Hepatocyte (in vitro differentiated cells): ENCODE measurements at regions not wholly inside any gene's neighbourhood (a gene's known extent, or its start where the extent isn't known, plus 50 kb on each side); places are given as distances from the start of the nearest gene placed in this dataset.
"Not testable (repeated sequence)": the region's sequence is repeated elsewhere in the genome, so short reads cannot be mapped to it uniquely, and the experiment has no call there.

ENCODE experiments used
- DNase-seq: peaks from one replicate; pipeline ENCODE4 v3.0.0-alpha.2; 2016; ENCODE audit warnings: low spot score
- H2AFZ ChIP-seq: fragments of 200-600 bp; sonication (generic); 2 replicates; pipeline ENCODE4 v1.6.0; 2016; ENCODE audit warnings: antibody characterized with exemption, mild to moderate bottlenecking
- H3K27ac ChIP-seq: fragments of 200-600 bp; sonication (generic); 2 replicates; pipeline ENCODE4 v1.5.1; 2016; ENCODE audit warnings: mild to moderate bottlenecking
- H3K27me3 ChIP-seq: fragments of 200-600 bp; sonication (generic); 2 replicates; pipeline ENCODE4 v1.6.1; 2016
- H3K36me3 ChIP-seq: fragments of 200-600 bp; sonication (generic); replicated peaks from 2 replicates; pipeline ENCODE4 v1.5.1; 2016; ENCODE audit warnings: low read depth; ENCODE audit not compliant: insufficient read depth
- H3K4me1 ChIP-seq: fragments of 200-600 bp; sonication (generic); 2 replicates; pipeline ENCODE4 v1.5.1; 2016; ENCODE audit warnings: mild to moderate bottlenecking, moderate library complexity; ENCODE audit not compliant: insufficient read depth
- H3K4me2 ChIP-seq: fragments of 200-600 bp; sonication (generic); 2 replicates; pipeline ENCODE4 v1.6.0; 2016
- H3K4me3 ChIP-seq: fragments of 200-600 bp; sonication (generic); 2 replicates; pipeline ENCODE4 v1.5.1; 2016; ENCODE audit warnings: mild to moderate bottlenecking
- H3K79me2 ChIP-seq: fragments of 200-600 bp; sonication (generic); 2 replicates; pipeline ENCODE4 v1.6.0; 2017; ENCODE audit warnings: mild to moderate bottlenecking
- H3K9me2 ChIP-seq: fragments of 200-600 bp; sonication (generic); replicated peaks from 2 replicates; pipeline ENCODE4 v1.6.0; 2017; ENCODE audit warnings: mild to moderate bottlenecking; ENCODE audit not compliant: insufficient read depth
- H3K9me3 ChIP-seq: fragments of 200-600 bp; sonication (generic); 2 replicates; pipeline ENCODE4 v1.5.1; 2016; ENCODE audit warnings: low read depth, mild to moderate bottlenecking
- H4K20me1 ChIP-seq: fragments of 200-600 bp; sonication (generic); 2 replicates; pipeline ENCODE4 v1.6.0; 2016; ENCODE audit warnings: mild to moderate bottlenecking; ENCODE audit not compliant: insufficient read depth, poor library complexity, severe bottlenecking
- CTCF ChIP-seq: fragments of 200-600 bp; sonication (generic); IDR thresholded peaks from 2 replicates; pipeline ENCODE4 v1.5.1; 2016; ENCODE audit warnings: antibody characterized with exemption, mild to moderate bottlenecking; ENCODE audit not compliant: poor library complexity
- EZH2 ChIP-seq: fragments of 200-600 bp; sonication (generic); IDR thresholded peaks from 2 replicates; pipeline ENCODE4 v1.6.1; 2016; ENCODE audit warnings: antibody characterized with exemption, mild to moderate bottlenecking, borderline replicate concordance
- EZH2phosphoT487 ChIP-seq: fragments of 200-600 bp; sonication (generic); IDR thresholded peaks from one replicate; pipeline ENCODE4 v1.6.1; 2018; ENCODE audit warnings: antibody characterized with exemption, mild to moderate bottlenecking, low read depth, moderate library complexity; ENCODE audit not compliant: unreplicated experiment, severe bottlenecking
- WGBS: methylation state at CpG from one replicate; pipeline ENCODE4 v1.1.6; 2016; ENCODE audit warnings: low lambda C conversion rate; ENCODE audit errors: missing lambda C conversion rate; 5-methylcytosine and 5-hydroxymethylcytosine counted together

DNA sequence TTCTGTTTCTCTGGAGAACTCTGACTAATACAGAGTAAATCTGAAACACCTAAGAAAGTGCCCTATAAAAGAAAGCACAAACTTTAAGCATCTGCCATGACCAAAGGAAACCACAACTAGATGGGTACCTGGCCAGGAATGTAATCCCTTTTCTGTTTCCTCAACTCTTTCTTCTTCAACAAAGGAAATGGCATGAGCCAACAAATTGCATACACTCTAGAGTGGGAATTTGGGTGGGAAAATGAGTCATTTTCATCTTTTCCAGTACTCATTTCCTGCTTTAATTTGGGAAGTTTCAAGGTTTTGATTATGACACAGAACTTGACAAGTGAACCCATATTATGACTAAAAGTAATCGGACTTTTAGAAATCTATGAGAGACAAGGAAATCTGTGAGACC lies 349.2 kb upstream of the RORB start:
- no peak overlapping the region for H2AFZ ChIP-seq
- no peaks in the 10 kb centered on the region for H3K9me3 ChIP-seq
- H3K4me2 ChIP-seq = no peak overlapping the region
- H3K4me3 ChIP-seq = no peak overlapping the region
- no peaks in the 10 kb centered on the region for H4K20me1 ChIP-seq
- H3K4me1 ChIP-seq = no peaks in the 10 kb centered on the region
- no peaks in the 10 kb centered on the region for H3K36me3 ChIP-seq
- no peak for DNase-seq
- no peak overlapping the region for H3K27ac ChIP-seq
- no peaks in the 10 kb centered on the region for H3K9me2 ChIP-seq
- H3K79me2 ChIP-seq = no peaks in the 10 kb centered on the region
- TF ChIP-seq EZH2phosphoT487 (no peak), CTCF (no peak), EZH2 (no peak)
- no peaks in the 10 kb centered on the region for H3K27me3 ChIP-seq
- 88% methylated on average over 1 of the region's 1 CpG for WGBS

DNA sequence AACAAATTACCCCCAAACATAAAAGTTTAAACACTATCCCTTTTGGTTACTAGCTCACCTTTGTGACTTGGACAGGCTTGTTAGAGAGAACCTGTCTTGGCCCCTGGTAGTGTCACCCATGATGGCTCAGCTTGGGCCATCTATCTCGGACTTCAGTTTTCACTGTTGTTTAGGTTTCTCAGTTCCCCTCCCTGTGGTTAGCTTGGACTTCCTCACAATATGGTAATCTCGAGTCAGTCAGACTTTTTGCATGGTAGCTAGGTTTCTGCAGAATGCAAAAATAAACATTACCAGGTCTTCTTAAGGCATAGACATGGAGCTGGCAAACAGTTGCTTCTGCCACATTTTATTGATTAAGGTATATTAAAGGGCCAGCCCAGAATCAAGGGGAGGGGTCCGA lies 324.3 kb upstream of the RORB start:
- WGBS = 87% methylated on average over 3 of the region's 3 CpGs
- no peaks in the 10 kb centered on the region for H3K9me2 ChIP-seq
- H3K27ac ChIP-seq = no peak overlapping the region
- H3K36me3 ChIP-seq = no peaks in the 10 kb centered on the region
- H3K4me1 ChIP-seq = no peaks in the 10 kb centered on the region
- TF ChIP-seq CTCF = no peak
- TF ChIP-seq EZH2 = no peak
- H3K27me3 ChIP-seq = no peaks in the 10 kb centered on the region
- no peak for DNase-seq
- H3K4me3 ChIP-seq = no peak overlapping the region
- no peaks in the 10 kb centered on the region for H4K20me1 ChIP-seq
- H2AFZ ChIP-seq = no peak overlapping the region
- H3K4me2 ChIP-seq = no peak overlapping the region
- H3K79me2 ChIP-seq = no peaks in the 10 kb centered on the region
- no peaks in the 10 kb centered on the region for H3K9me3 ChIP-seq

- H3K79me2 ChIP-seq = no peaks in the 10 kb centered on the region
- H3K27ac ChIP-seq = no peak overlapping the region
- DNase-seq = no peak
- no peaks in the 10 kb centered on the region for H3K9me2 ChIP-seq
- no peak overlapping the region for H3K4me3 ChIP-seq
- no peaks in the 10 kb centered on the region for H4K20me1 ChIP-seq
- H3K4me1 ChIP-seq = no peaks in the 10 kb centered on the region
- 91% methylated on average over 5 of the region's 5 CpGs for WGBS
- no peak overlapping the region for H2AFZ ChIP-seq
- no peak overlapping the region for H3K4me2 ChIP-seq
- no peaks in the 10 kb centered on the region for H3K27me3 ChIP-seq
- no peaks in the 10 kb centered on the region for H3K36me3 ChIP-seq
- no peaks in the 10 kb centered on the region for H3K9me3 ChIP-seq
- no peak for TF ChIP-seq CTCF
- no peak for TF ChIP-seq EZH2phosphoT487
- TF ChIP-seq EZH2 = no peak
Measured at GRCh38 chr9:74173284-74173683, 323.9 kb upstream of the RORB start.

DNA sequence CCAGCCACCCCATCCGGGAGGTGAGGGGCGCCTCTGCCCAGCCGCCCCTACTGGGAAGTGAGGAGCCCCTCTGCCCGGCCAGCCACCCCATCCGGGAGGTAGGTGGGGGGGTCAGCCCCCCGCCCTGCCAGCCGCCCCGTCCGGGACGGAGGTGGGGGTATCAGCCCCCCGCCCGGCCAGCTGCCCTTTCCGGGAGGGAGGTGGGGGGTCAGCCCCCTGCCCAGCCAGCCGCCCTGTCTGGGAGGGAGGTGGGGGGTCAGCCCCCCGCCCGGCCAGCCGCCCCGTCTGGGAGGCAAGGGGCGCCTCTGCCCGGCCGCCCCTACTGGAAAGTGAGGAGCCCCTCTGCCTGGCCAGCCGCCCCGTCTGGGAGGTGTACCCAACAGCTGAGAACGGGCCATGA lies 299.4 kb upstream of the RORB start:
- not testable (repeated sequence) for H3K79me2 ChIP-seq, H3K4me3 ChIP-seq, H3K36me3 ChIP-seq, H3K9me2 ChIP-seq, H2AFZ ChIP-seq, H3K27ac ChIP-seq, DNase-seq, H4K20me1 ChIP-seq, H3K27me3 ChIP-seq, H3K9me3 ChIP-seq, H3K4me1 ChIP-seq, H3K4me2 ChIP-seq
- 100% methylated on average over 3 of the region's 24 CpGs for WGBS
